T follicular helper cell (primary cell): ENCODE measurements at regions not wholly inside any gene's neighbourhood (a gene's known extent, or its start where the extent isn't known, plus 50 kb on each side); places are given as distances from the start of the nearest gene placed in this dataset.
"Not testable (repeated sequence)": the region's sequence is repeated elsewhere in the genome, so short reads cannot be mapped to it uniquely, and the experiment has no call there.

Experiments used
- DNase-seq: peaks from one replicate; pipeline ENCODE4 v3.0.0-alpha.2; 2020; ENCODE audit warnings: low read depth

DNA sequence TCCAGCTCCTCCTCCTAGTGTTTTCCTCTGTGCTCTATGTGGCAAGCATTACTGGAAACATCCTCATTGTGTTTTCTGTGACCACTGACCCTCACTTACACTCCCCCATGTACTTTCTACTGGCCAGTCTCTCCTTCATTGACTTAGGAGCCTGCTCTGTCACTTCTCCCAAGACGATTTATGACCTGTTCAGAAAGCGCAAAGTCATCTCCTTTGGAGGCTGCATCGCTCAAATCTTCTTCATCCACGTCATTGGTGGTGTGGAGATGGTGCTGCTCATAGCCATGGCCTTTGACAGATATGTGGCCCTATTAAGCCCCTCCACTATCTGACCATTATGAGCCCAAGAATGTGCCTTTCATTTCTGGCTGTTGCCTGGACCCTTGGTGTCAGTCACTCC lies 64.0 kb downstream of the OR4F15 start:
- DNase-seq, result not testable (repeated sequence)

DNA sequence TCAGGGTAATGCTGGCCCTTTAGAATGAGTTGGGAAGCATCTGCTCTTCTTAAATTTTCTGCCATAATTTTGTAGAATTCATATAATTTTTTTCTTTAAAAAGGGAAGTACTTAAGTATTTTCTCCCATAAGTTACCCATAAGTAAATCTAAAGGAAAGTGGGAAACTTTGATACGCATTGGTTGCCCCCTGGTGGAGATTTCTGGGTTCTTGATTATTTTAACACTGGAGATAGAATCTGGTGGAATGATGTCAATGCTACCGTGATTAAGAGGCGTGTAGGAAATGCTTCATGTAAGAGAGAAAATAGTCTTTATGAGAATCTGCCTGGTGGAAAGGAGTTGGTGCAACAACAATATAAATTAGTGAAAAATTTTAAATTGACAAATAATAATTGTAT lies 65.6 kb downstream of the OR4F15 start:
- DNase-seq, result not testable (repeated sequence)

DNA sequence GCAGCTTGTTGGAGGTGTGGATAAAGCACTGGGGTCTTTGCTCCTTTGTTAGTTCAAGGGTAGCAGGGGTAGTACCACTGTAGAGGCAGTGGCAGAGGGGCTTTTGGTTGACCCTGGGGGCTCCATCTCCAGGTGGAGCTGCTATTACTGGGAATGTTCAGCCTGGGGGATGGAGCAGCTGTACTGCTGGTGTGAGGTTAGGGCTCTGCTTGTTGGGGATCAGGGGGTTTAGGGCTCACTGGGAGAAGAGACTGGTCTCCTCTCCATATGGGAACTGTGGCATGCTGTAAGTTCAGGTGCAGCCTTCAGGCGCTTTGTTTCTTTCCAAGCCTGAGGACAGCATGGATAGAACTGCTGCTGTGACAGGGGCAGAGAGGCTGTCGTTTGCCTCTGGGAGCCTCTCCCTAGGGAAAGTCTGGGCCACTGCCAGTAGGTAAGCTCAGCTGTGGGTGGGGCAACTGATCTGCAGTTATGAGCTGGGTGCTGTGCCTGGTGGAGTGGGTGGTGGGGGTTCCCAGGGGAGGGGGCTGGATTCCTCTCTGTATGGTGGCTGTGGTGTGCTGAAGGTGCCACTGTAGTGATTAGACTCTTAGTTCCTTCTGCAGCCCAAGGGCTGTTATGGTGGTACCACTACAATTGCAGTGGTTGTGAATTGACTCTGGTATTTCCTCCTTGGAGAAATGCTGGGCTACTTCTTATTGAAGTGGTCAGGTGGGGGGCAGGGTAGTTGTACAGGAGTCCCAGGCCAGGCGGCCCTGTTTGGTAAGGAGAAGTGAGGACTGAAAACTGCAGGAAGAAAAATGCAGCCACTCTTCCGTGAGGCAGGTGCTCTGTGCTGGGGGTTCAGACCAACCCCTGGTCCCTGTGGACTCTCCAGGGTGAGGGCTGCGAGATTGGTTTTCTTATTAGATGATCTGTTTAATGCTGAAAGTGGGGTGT lies 100.6 kb downstream of the OR4F15 start:
- not testable (repeated sequence) for DNase-seq

DNA sequence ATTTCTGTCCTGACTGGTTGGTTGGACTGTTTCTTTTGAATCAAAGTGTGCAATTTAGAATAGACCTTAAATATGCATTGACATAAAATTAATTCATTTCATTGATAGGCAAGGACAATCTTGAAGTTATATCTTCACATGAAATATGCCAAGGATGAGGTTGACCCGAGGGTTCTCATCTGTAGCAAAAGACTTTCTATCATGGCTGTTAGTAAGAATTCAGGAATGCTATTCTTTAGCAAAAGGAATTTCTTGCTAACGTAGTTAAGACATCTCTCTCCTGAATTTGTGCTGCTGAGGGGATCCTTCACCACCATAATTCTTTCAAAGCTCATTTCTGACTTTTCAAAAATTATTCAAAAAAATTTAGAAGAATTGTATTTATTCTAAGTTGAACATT lies 112.6 kb downstream of the OR4F15 start:
- DNase-seq, result not testable (repeated sequence)

DNA sequence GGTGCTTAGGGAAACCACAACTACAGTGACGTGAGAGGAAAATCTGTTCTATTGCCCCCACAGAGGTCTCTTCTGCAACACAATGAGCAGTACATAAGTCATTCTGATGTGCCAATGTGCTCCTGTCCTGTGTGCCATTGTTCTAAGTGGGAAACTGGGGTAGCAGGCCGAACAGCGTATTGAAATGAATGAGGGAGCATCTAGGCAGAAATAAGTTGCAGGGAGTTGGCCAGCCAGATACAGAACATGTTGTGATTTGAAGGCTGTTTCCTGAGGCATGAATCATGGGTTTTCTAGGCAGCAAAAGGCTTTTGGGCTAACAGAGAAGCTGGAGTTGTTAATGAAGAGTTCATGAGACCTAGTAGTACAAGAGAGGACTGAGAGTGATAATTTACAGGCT lies 122.5 kb downstream of the OR4F15 start:
- DNase-seq, result not testable (repeated sequence)

DNA sequence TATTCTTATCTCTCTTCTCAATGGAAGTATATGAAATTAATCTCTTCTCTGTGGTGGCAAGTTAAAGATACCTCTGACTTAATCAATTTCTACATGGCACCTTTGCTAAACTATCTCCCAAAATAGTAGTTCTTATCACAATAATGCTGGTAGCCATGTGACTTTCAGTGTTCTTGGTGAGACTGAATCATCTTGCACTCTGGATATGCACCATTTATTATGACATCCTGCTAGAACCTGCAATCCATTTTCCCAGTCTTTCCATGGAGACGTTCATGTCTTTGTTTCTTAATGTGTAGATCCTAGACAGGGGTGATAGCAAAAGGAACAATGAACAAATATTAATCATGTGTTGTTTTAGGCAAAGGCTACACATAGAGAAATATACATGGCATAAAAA lies 125.4 kb downstream of the OR4F15 start:
- not testable (repeated sequence) for DNase-seq

DNA sequence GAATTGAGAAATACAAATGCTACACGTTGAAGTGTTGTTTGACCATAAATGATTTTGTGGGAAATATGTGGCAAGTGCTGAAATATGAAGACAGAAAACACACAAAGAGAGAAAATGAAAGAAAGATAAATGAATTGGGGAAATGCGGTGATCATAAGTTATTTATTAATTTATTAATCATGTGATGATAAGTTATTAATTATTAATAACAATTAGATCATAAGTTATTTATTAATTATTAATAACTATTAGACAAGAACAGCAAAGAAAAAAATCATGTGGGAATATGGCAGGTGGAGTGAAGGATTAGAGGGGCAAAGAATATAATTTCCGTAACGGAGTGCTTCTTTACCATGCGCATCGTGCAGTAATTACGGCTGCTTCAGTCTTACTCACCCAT lies 126.6 kb downstream of the OR4F15 start:
- DNase-seq, result not testable (repeated sequence)

DNA sequence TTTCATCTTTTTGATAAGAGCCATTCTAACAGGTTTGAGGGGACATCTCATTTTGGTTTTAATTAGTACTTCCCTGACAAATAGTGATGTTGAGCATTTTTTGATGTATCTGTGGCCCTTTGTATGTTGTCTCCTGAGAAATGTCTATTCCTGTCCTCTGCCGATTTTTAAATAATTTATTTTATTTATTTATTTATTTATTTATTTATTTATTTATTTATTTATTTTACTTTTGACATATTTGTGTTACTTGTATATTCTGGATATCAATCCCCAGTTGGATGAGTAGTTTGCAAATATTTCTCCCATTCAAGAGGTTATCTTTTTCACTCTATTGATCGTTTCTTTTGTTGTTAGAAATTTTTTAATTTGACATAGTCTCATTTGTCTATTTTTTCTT lies 133.9 kb downstream of the OR4F15 start:
- not testable (repeated sequence) for DNase-seq

DNA sequence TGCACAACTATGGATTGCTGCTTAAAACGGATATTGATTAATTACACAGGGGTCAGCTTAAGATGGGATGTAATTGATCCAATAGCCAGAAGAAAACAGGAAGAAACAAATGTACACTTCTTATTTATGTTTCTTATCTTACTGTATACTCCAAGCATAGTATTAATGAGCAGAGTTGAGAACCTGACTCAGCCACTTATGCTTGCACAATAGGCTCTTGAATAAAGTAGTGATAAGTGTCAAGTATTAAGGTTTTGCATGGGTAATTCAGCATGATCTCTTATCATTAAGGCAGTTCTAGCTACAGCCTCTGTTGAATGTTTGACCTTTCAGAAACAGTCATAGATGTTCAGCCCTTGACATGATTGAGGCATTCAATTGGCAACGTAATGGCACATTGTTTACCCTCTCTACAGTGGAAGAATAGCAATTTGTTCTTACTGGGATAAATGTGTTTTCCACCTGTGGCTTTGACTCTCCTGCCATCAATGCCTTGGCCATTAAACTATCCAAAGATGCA lies 136.5 kb downstream of the OR4F15 start:
- DNase-seq, result not testable (repeated sequence)

DNA sequence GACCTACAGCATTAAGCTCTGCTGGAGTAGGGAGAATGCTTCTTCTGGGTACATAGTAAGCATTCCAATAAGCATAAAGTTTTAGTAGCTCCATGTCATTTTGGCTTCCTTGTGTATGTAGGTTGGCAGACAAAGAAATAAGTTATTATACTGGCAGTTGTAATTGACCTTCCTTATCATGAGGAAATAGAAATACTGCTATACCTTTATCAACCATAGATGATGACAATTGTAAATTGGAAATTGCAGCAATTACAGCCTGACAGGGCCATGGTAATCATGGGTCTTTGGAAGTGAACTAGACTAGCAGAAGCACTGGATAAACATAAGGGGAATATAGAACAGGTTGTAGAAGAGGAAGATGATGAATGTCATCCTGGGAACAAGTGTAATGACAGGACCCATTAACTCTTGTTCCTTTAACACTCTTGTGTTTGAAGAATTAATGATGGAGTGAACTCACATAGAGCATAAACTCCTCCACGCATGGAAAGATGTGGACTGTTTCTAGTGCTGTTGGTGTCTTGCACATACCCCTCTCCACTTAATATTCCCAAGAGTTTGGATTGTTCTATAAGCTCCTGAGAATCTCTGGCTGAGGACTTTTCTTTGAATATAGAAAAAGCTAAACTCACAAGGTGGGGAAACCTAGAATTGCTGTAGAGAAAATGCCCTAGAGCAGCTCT lies 137.5 kb downstream of the OR4F15 start:
- not testable (repeated sequence) for DNase-seq

DNA sequence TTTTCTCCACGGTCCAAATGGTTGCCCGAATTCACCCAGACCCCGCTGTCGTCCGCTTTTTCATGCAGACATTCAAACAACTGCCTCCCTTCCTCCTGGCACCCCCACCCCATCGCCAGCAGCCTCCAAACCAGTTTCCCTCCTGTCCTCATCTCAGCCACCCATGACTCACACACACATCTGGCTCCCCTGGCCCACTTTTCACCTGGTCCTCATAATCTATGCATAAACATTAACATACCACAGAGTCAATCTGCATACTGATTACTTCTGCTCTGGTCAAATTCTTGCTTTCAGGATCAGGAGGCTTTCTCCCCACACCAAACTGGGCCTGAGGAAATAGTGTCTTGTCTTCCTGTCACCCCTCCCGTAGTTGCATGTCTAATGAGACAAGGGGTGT lies 142.0 kb downstream of the OR4F15 start:
- not testable (repeated sequence) for DNase-seq

DNA sequence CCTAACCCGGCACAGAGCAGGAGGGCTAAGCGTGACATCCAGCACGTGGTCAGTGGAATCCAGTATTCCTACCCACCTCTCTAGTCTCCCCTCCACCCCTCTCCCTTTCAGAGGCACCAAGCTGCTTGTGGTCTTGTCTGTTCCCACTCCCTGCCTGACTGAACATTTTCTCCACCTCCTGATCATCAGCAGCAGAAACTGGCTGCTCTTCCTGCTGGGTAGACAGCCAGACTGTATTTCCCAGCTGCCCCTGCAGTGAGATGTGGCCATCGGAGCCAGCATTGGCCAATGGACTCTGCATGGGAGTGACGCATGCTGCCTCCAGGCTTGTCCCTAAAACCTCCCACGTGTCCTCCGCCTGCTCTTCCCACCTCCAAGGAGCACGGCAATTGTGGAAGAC lies 143.8 kb downstream of the OR4F15 start:
- not testable (repeated sequence) for DNase-seq

DNA sequence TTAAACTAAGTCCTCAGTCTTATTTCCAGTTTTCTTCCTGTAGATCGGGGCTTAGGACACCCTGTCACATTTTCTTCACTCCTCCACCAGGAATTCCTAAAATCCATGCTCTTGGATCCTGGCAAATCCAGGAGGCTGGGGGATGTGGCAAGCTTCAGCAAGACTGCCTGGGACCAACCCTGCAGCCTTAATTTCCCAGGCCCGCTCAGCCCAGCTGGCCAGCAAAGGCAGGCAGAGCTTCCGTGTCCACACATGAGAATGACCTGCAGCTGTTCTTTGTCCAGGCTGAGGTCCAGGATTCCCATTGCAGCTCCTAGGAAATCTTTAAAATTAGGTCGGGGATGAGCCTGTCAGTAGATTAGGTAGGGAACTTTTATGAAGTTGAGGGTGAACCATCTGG lies 146.7 kb downstream of the OR4F15 start:
- DNase-seq, result not testable (repeated sequence)

DNA sequence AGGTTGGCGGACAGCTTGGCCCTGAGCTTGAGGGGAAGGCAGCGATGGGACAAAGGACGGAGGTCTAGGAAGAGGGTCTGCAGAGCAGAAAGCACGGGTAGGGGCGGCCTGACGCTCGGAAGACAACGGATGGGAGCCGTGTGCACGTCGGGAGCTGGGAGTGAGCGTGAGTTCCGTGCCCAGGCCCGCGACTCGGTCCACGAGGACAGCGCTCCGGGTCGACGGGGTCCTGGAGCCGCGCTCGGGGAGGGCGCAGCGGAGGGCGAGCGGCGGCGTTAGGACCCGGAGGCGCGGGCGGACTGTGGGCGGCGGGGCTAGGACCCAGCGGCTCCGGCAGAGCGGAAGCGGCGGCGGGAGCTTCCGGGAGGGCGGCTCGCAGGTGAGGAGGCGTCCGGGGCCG lies 149.3 kb downstream of the OR4F15 start:
- DNase-seq, result not testable (repeated sequence)

DNA sequence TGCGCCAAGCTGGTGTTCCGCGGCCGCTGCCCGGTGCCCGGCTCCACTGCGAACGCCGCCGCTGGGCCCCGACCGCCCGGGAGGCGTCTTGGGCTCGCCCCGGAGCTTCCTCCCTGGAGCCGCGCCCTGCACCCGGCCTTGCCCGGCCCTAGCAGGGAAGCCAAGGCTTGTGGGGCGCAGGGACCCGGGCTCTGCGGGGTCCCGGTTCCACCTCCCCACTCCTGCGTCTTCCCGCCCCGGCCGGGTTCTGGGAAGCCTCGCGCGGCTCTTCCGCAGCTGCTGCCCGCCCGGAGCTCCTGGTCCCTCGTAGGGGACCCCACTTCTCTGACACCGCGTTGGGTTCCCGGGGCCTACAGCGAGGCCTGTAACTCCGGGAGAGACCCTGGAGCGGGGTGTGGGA lies 149.8 kb downstream of the OR4F15 start:
- DNase-seq, result not testable (repeated sequence)

DNA sequence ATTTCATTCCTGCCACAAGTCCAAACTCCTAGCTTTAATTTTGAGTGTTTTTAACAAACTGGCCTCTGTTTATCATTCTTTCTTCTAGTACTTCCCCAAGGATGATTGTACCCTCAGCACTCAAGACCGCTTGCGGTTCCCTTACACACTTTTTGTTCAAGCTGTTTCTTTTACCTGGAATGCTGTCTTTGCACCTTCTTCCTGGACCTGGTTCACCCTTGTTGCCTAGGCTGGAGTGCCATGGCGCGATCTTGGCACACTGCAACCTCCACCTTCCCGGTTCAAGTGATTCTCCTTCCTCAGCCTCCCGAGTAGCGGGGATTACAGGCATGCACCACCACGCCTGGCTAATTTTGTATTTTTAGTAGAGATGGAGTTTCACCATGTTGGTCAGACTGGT lies 151.7 kb downstream of the OR4F15 start:
- not testable (repeated sequence) for DNase-seq

DNA sequence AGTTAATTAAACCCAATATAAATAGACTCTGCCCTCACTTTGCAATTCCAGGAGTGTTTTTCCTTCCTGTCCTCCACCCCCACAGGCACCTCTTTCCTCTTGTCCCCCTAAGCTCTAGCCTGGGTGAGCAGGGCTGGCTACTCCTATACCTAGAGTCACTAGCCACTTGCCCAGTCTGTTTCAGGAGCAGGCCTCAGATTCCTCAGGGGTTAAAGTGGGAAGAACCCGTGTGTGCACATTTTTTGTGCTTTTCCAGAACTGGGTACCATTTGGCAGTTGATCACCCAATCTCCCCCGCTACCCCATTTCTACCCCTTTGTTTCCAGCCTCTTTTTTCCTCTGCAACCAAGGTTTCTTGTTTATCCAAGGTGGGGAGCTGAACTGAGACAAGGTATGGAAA lies 153.4 kb downstream of the OR4F15 start:
- not testable (repeated sequence) for DNase-seq

DNA sequence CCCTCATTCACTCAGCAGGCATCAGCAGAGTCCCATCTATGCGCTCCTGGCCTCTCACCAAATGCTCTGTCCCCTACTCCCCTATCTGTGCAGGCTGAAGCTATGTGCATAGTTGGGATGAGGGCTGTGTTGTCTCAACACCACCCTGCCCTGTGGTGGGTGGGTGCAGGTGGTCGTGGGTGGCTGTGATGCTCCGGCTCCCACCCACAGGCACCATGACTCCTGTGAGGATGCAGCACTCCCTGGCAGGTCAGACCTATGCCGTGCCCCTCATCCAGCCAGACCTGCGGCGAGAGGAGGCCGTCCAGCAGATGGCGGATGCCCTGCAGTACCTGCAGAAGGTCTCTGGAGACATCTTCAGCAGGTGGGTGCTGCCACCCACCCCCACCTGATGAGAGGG lies 153.9 kb downstream of the OR4F15 start:
- DNase-seq, result not testable (repeated sequence)

DNA sequence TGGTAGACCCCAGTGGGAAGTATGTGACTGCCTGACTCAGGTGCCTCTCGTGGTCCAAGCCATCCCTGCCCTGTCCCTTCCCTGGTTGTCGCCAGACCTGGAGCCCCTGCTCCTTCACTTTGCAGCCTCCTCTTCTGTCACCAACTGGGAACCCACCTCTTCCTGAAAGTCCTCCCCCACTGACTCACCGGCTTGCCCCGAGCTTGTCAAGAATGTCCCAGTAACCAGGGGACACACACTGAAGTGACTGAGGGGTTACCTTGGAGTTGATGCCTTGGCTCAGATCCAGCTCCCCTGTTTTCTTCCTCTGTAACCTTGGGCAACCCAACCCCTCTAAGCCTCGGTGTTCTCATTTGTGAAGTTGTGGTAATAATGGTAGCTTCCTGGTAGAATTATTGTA lies 155.4 kb downstream of the OR4F15 start:
- DNase-seq, result not testable (repeated sequence)

DNA sequence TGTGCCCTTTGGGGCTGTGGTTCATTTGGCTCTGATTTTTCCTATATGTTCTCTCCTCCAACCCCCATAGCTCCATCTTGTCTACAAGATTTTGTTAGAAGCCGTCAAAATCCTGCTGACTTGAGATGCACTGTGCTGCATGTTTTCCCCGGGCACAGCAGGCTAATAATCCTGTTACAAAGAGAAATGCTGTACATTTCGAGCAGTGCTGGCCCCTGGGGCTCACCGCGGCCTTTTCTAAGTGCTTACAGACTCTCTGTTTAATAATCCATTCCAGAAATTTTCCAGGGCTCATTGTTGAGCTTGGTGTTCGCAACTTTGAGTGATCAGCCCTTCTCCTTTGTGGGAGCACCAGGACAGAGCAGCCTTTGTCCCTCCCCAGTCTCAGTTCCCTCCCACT lies 158.6 kb downstream of the OR4F15 start:
- DNase-seq, result not testable (repeated sequence)

DNA sequence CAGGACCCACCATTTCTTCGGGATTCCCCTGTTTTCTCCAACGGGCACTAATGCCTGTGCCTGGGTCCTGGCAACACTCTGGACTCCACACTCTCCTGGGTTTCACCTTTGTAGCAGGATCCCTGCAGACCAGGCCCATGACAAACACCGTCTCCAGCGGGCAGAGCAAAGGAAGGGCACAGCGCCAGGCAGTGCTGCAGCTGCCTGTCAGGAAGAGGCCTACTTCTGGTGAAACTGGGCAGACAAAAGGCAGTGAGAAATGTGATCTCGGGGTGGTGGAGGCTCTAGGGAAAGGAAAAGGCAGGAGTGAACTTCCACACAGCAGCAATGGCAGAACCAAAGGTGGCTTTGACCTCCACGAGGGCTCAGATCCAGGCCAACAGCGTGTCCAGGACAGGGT lies 165.3 kb downstream of the OR4F15 start:
- not testable (repeated sequence) for DNase-seq

DNA sequence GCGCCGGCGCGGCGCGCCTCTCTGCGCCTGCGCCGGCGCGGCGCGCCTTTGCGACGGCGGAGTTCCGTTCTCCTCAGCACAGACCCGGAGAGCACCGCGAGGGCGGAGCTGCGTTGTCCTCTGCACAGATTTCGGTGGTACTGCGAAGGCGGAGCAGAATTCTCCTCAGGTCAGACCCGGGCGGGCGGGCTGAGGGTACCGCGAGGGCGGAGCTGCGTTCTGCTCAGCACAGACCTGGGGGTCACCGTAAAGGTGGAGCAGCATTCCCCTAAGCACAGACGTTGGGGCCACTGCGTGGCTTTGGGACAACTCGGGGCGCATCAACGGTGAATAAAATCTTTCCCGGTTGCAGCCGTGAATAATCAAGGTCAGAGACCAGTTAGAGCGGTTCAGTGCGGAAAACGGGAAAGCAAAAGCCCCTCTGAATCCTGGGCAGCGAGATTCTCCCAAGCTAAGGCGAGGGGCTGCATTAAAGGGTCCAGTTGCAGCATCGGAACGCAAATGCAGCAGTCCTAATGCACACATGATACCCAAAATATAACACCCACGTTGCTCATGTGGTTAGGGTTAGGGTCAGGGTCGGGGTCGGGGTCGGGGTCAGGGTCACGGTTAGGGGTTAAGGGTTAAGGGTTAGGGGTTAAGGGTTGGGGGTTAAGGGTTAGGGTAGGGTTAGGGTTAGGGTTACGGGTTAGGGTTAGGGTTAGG lies 168.4 kb downstream of the OR4F15 start:
- DNase-seq, result peak; percentile 7
